Gastrocnemius medialis (tissue), 4 donors: ENCODE measurements at regions not wholly inside any gene's neighbourhood (a gene's known extent, or its start where the extent isn't known, plus 50 kb on each side); places are given as distances from the start of the nearest gene placed in this dataset.

Experiments
- ATAC-seq, 2 donors: fragments of 150-250 bp; one replicate each; pipeline ENCODE4 v1.9.1; 2016
- DNase-seq, 2 donors: peaks; one replicate each; pipeline ENCODE4 v3.0.0-alpha.2; 2019
- H3K27ac ChIP-seq, 4 donors: fragments of 200-600 bp; sonication (generic); 1 replicate in 1 of 4; 2 replicates in 3 of 4; pipeline ENCODE4 v1.5.1; 2016 to 2018; ENCODE audit warnings: mild to moderate bottlenecking in 2 of 4, moderate library complexity in 1 of 4
- H3K27me3 ChIP-seq, 3 donors: fragments of 200-600 bp; sonication (generic) in 2 of 3; 1 replicate in 1 of 3; 2 replicates in 2 of 3; pipeline versions ENCODE4 v1.5.1 to v1.6.0; 2016 to 2019; ENCODE audit warnings: mild to moderate bottlenecking in 1 of 3, moderate library complexity in 1 of 3
- H3K36me3 ChIP-seq, 2 donors: fragments of 200-600 bp; sonication (generic) in 1 of 2; one replicate each; pipeline ENCODE4 v1.5.1; 2017 to 2018
- H3K4me1 ChIP-seq, 2 donors: fragments of 200-600 bp; sonication (generic) in 1 of 2; one replicate each; pipeline ENCODE4 v1.5.1; 2016 to 2017; ENCODE audit warnings: mild to moderate bottlenecking in 2 of 2
- H3K4me3 ChIP-seq, 4 donors: fragments of 200-600 bp; sonication (generic) in 3 of 4; 1 replicate in 1 of 4; 2 replicates in 3 of 4; pipeline ENCODE4 v1.5.1; 2016 to 2019; ENCODE audit warnings: mild to moderate bottlenecking in 2 of 4
- H3K9me3 ChIP-seq, 3 donors: fragments of 200-600 bp; sonication (generic) in 2 of 3; 1 replicate in 1 of 3; 2 replicates in 2 of 3; pipeline ENCODE4 v1.5.1; 2016 to 2019
- CTCF ChIP-seq, 5 experiments: fragments of 450-650 bp in 3 of 5; fragments of 200-600 bp in 2 of 5; sonication (generic) in 2 of 5; IDR thresholded peaks in 4 of 5; conservative IDR thresholded peaks in 1 of 5; 1 replicate in 4 of 5; 2 replicates in 1 of 5; pipeline ENCODE4 v1.5.1; 2016 to 2019; ENCODE audit warnings: antibody characterized with exemption in 5 of 5, mild to moderate bottlenecking in 3 of 5, moderate library complexity in 3 of 5
- POLR2A ChIP-seq, 2 donors: fragments of 450-650 bp; IDR thresholded peaks; one replicate each; pipeline ENCODE4 v1.6.1; 2017; ENCODE audit warnings: antibody characterized with exemption in 2 of 2, mild to moderate bottlenecking in 2 of 2, moderate library complexity in 2 of 2
- in situ Hi-C, 4 donors: fragments of 200-750 bp; cut with MboI; loops; one replicate each; pipeline versions ENCODE4 v1.15.0 to v1.8.0; 2017; ENCODE audit warnings: low sequenced_read_pairs in 4 of 4
- intact Hi-C: fragments of 100-400 bp; cut with DNase I; formaldehyde crosslinking; loops from one replicate; pipeline ENCODE4 v1.15.1; 2023; ENCODE audit warnings: low total_unique reads

- Histone ChIP-seq H3K4me1 (no peaks in the 10 kb centered on the region), H3K27ac (no peak overlapping the region), H3K9me3 (no peaks in the 10 kb centered on the region), H3K36me3 (no peaks in the 10 kb centered on the region), H3K4me3 (no peak overlapping the region), H3K27me3 (no peaks in the 10 kb centered on the region)
- intact Hi-C loops = no loop called here
- in situ Hi-C loops = no loop called here
- no peak for TF ChIP-seq CTCF (IDR thresholded peaks at IDR 0.05 in 4 of 5, conservative IDR thresholded peaks at IDR 0.05 in 1 of 5)
- TF ChIP-seq POLR2A (IDR thresholded peaks at IDR 0.05) = no peak
- no peak for ATAC-seq
- DNase-seq = no peak
These were observed 186.3 kb downstream of the CTTN start for GRCh38 chr11:70584498-70585235.

- no peak overlapping the region for H3K27ac ChIP-seq
- H3K4me3 ChIP-seq = no peak overlapping the region
- TF ChIP-seq POLR2A (IDR thresholded peaks at IDR 0.05) (no peak), CTCF (IDR thresholded peaks at IDR 0.05 in 4 of 5, conservative IDR thresholded peaks at IDR 0.05 in 1 of 5) (no peak)
- H3K9me3 ChIP-seq = no peaks in the 10 kb centered on the region
- no peaks in the 10 kb centered on the region for H3K27me3 ChIP-seq
- ATAC-seq = no peak
- no peaks in the 10 kb centered on the region for H3K4me1 ChIP-seq
- in situ Hi-C loops = no loop called here
- DNase-seq = no peak
- intact Hi-C loops = no loop called here
- no peaks in the 10 kb centered on the region for H3K36me3 ChIP-seq
These were observed 186.9 kb downstream of the CTTN start for GRCh38 chr11:70585236-70585545.

GRCh38 chr11:70586261-70587074 lies 188.1 kb downstream of the CTTN start:
- Histone ChIP-seq H3K4me3 (no peak overlapping the region), H3K27me3 (no peaks in the 10 kb centered on the region), H3K36me3 (no peaks in the 10 kb centered on the region), H3K27ac (no peak overlapping the region), H3K4me1 (no peaks in the 10 kb centered on the region), H3K9me3 (no peaks in the 10 kb centered on the region)
- in situ Hi-C loops (no loop called here), intact Hi-C loops (no loop called here)
- no peak for TF ChIP-seq CTCF (IDR thresholded peaks at IDR 0.05 in 4 of 5, conservative IDR thresholded peaks at IDR 0.05 in 1 of 5)
- no peak for TF ChIP-seq POLR2A (IDR thresholded peaks at IDR 0.05)
- ATAC-seq (no peak), DNase-seq (no peak)

- H3K9me3 ChIP-seq = no peaks in the 10 kb centered on the region
- H3K27me3 ChIP-seq = no peaks in the 10 kb centered on the region
- no peak overlapping the region for H3K27ac ChIP-seq
- H3K4me3 ChIP-seq = no peak overlapping the region
- in situ Hi-C loops = no loop called here
- TF ChIP-seq CTCF (IDR thresholded peaks at IDR 0.05 in 4 of 5, conservative IDR thresholded peaks at IDR 0.05 in 1 of 5) (no peak), POLR2A (IDR thresholded peaks at IDR 0.05) (no peak)
- ATAC-seq (no peak), DNase-seq (no peak)
- no peaks in the 10 kb centered on the region for H3K36me3 ChIP-seq
- H3K4me1 ChIP-seq = no peaks in the 10 kb centered on the region
- intact Hi-C loops = no loop called here
These were observed 188.7 kb downstream of the CTTN start for GRCh38 chr11:70587075-70587389.
